Ascending aorta (tissue), 2 donors: ENCODE measurements at regions not wholly inside any gene's neighbourhood (a gene's known extent, or its start where the extent isn't known, plus 50 kb on each side); places are given as distances from the start of the nearest gene placed in this dataset.

Experiments
- DNase-seq, 2 donors: peaks; one replicate each; pipeline ENCODE4 v3.0.0-alpha.2; 2019; ENCODE audit warnings: low spot score in 2 of 2
- H3K27ac ChIP-seq, 2 donors: fragments of 200-600 bp; sonication (generic); one replicate each; pipeline ENCODE4 v1.5.1; 2016 to 2017; ENCODE audit warnings: mild to moderate bottlenecking in 1 of 2
- H3K27me3 ChIP-seq: fragments of 200-600 bp; sonication (generic); one replicate; pipeline ENCODE4 v1.5.1; 2017
- H3K36me3 ChIP-seq, 2 donors: fragments of 200-600 bp; sonication (generic); one replicate each; pipeline ENCODE4 v1.5.1; 2016
- H3K4me1 ChIP-seq, 2 donors: fragments of 200-600 bp; sonication (generic); one replicate each; pipeline ENCODE4 v1.5.1; 2016 to 2017; ENCODE audit warnings: mild to moderate bottlenecking in 1 of 2
- H3K4me3 ChIP-seq, 2 donors: fragments of 200-600 bp; sonication (generic); one replicate each; pipeline ENCODE4 v1.5.1; 2016 to 2017; ENCODE audit warnings: mild to moderate bottlenecking in 1 of 2
- H3K9me3 ChIP-seq, 2 donors: fragments of 200-600 bp; sonication (generic); one replicate each; pipeline ENCODE4 v1.5.1; 2016
- intact Hi-C: fragments of 100-400 bp; cut with DNase I; formaldehyde crosslinking; loops from one replicate; pipeline ENCODE4 v1.15.1; 2023
- TF ChIP-seq, protein P1 (sequence below), 3 experiments: fragments of 200-600 bp in 2 of 3; fragments of 450-650 bp in 1 of 3; sonication (generic) in 2 of 3; IDR thresholded peaks; one replicate each; pipeline ENCODE4 v1.5.1; 2016 to 2019; ENCODE audit warnings: antibody characterized with exemption in 3 of 3, mild to moderate bottlenecking in 1 of 3, moderate library complexity in 1 of 3

DNA sequence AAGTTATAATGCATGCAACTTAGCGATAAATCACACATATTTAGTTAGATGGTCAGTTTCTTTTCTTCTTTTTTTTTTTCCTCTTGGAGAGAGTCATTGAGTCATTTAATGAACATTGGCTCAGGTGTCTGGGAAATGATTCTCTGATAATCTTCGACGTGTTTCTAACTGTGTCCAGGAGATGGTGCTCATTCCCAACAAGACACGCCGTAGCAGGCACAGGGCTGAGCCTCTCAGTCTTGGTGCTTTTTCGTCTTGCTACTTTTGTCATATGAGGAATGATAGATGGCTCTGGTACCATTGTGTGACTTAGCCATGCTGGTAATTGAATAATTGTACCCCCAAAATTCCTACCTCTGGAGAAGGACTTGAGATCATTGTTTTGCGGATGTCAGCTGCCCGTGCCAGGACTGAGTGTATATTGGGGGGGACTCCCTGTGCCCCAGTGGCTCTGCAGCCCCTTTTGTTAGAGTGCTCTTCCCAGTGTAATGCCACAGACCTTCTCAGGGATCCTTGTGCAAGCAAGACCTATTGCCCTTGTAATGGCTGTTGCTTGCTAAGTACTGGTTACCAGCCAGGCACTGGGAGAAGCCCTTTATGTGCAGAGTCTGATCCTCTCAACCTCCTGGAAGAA lies 107.6 kb upstream of the CYRIA start:
- Histone ChIP-seq H3K9me3 (no peaks in the 10 kb centered on the region), H3K27me3 (no peaks in the 10 kb centered on the region), H3K4me3 (no peak overlapping the region), H3K36me3 (no peaks in the 10 kb centered on the region), H3K27ac (no peak overlapping the region), H3K4me1 (no peaks in the 10 kb centered on the region)
- no peak for DNase-seq
- intact Hi-C loops: no loop called here
- TF ChIP-seq, protein P1, sequence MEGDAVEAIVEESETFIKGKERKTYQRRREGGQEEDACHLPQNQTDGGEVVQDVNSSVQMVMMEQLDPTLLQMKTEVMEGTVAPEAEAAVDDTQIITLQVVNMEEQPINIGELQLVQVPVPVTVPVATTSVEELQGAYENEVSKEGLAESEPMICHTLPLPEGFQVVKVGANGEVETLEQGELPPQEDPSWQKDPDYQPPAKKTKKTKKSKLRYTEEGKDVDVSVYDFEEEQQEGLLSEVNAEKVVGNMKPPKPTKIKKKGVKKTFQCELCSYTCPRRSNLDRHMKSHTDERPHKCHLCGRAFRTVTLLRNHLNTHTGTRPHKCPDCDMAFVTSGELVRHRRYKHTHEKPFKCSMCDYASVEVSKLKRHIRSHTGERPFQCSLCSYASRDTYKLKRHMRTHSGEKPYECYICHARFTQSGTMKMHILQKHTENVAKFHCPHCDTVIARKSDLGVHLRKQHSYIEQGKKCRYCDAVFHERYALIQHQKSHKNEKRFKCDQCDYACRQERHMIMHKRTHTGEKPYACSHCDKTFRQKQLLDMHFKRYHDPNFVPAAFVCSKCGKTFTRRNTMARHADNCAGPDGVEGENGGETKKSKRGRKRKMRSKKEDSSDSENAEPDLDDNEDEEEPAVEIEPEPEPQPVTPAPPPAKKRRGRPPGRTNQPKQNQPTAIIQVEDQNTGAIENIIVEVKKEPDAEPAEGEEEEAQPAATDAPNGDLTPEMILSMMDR (IDR thresholded peaks at IDR 0.05): peak in 1 of 3 experiments; percentile 40

DNA sequence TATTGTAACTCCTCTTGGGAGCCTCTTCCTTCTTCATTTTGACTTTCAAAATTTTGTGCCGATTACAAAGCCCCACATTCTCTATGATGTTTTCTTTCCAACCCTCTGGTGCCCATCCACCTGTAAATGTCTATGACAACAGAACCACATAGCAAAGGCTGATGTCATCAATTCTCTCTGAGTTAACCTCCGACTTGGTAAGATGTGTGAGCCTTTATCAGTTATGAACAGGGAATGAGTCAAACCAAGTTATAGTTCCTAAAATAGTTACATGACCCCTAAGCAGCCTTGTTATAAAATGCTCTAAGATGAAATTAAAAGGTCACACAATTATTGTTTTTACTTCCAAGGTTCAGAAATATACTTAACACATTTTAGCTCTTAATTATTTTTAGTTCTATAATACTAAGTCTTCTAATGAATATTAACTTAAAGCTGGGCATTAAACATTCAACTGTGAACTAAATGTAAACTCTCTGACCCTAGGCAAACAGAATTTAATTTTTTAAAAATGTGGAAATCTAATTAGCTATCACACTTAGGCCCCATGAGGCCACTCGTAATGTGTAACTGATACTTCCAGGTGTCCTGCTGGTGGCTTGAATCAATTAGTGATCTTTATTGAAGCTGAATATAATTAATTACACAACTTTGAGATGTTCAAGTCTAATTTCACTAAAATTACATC lies 102.3 kb upstream of the CYRIA start:
- no peaks in the 10 kb centered on the region for H3K9me3 ChIP-seq
- no peaks in the 10 kb centered on the region for H3K4me1 ChIP-seq
- intact Hi-C loops: no loop called here
- H3K27ac ChIP-seq: no peak overlapping the region
- no peaks in the 10 kb centered on the region for H3K36me3 ChIP-seq
- TF ChIP-seq, protein P1 (IDR thresholded peaks at IDR 0.05): no peak
- no peaks in the 10 kb centered on the region for H3K27me3 ChIP-seq
- DNase-seq: no peak
- no peak overlapping the region for H3K4me3 ChIP-seq

DNA sequence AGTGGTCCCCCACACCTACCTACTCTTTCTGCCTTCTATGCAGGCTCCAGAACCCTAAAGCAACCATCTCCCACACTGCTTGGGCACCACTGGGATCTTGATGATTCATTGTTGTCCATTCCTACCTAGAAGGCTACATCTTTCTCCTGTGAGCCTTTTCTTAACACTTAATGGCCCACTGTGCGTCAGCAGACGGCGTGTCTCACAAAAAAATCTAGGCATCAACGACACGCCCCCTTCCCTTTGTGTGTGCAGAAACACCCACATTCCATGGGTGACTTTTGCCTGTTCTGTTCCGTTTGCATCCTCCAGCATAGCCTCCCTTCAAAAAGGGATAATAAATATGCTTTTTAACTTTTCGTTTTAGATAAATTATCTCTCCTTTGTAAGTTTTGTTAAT lies 99.7 kb upstream of the CYRIA start:
- H3K9me3 ChIP-seq: no peaks in the 10 kb centered on the region
- no peak for DNase-seq
- H3K27me3 ChIP-seq: no peaks in the 10 kb centered on the region
- H3K4me3 ChIP-seq: no peak overlapping the region
- H3K4me1 ChIP-seq: no peaks in the 10 kb centered on the region
- H3K27ac ChIP-seq: no peak overlapping the region
- TF ChIP-seq, protein P1 (IDR thresholded peaks at IDR 0.05): no peak
- H3K36me3 ChIP-seq: no peaks in the 10 kb centered on the region
- intact Hi-C loops: no loop called here

DNA sequence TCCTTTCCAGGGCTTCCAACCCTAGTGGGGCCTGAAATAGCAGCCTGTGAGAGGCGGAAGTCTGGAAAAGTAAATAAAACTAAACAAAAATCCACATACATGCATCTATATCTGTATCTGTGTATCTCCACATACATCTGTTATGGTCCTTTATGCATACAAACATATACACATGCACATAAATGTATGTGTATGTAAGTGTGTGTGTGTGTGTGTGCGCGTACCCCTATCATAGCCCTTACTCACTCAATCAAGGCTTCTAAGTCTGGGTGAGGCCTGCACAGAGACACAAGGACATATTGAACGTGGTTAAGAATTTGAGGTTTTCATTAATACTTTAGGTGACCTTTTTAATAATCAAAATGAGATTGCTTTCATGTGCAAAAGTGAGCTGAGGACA lies 98.9 kb upstream of the CYRIA start:
- intact Hi-C loops: no loop called here
- Histone ChIP-seq H3K36me3 (no peaks in the 10 kb centered on the region), H3K27me3 (no peaks in the 10 kb centered on the region), H3K27ac (no peak overlapping the region), H3K9me3 (no peaks in the 10 kb centered on the region), H3K4me1 (no peaks in the 10 kb centered on the region), H3K4me3 (no peak overlapping the region)
- DNase-seq: no peak
- TF ChIP-seq, protein P1 (IDR thresholded peaks at IDR 0.05): no peak

DNA sequence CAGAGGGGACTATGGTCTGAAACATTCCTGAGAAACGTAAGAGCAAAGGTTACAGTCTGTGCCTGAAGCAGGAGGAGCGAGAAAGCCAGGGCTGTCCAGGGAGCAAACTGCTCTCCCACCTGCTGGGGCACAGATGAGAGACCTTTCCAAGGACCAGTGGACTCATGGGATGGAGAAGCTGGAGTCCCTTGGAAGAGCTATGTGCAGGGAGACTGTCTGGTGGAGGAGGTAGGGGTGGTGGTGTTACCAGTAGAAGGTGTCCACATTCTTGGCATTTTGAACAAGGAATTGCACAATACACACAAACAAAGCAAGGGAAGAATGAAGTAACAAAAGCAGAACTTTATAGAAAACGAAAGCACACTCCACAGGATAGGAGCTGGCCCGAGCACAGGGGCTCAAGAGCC lies 97.9 kb upstream of the CYRIA start:
- H3K4me1 ChIP-seq: no peaks in the 10 kb centered on the region
- DNase-seq: no peak
- H3K27me3 ChIP-seq: no peaks in the 10 kb centered on the region
- H3K27ac ChIP-seq: no peak overlapping the region
- intact Hi-C loops: no loop called here
- TF ChIP-seq, protein P1 (IDR thresholded peaks at IDR 0.05): no peak
- H3K36me3 ChIP-seq: no peaks in the 10 kb centered on the region
- no peaks in the 10 kb centered on the region for H3K9me3 ChIP-seq
- H3K4me3 ChIP-seq: no peak overlapping the region
